ENCODE measurements at regions not wholly inside any gene's neighbourhood (a gene's known extent, or its start where the extent isn't known, plus 50 kb on each side); places are given as distances from the start of the nearest gene placed in this dataset.

DNA sequence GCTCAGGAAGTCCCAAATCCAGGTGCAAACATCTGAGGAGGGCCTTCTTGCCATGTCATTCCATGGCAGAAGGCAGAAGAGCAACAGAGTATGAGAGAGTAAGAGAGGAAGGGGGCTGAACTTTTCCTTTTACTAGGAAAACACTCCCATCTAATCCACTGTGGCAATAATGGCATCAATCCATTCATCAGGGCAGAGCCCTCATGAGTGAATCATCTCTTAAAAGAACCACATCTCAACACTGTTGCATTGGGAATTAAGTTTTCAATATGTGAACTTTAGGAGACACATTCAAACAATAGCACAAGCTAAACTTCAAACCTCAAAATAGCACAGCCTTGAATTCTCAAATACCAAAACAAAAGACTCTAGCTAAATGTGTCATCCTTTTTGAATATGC, 264.5 kb downstream of the KCTD12 start:
- H3K4me3 ChIP-seq: no peak overlapping the region
- H3K36me3 ChIP-seq: no peaks in the 10 kb centered on the region
- no peak for TF ChIP-seq POLR2A (IDR thresholded peaks at IDR 0.05)
- TF ChIP-seq, protein P1, sequence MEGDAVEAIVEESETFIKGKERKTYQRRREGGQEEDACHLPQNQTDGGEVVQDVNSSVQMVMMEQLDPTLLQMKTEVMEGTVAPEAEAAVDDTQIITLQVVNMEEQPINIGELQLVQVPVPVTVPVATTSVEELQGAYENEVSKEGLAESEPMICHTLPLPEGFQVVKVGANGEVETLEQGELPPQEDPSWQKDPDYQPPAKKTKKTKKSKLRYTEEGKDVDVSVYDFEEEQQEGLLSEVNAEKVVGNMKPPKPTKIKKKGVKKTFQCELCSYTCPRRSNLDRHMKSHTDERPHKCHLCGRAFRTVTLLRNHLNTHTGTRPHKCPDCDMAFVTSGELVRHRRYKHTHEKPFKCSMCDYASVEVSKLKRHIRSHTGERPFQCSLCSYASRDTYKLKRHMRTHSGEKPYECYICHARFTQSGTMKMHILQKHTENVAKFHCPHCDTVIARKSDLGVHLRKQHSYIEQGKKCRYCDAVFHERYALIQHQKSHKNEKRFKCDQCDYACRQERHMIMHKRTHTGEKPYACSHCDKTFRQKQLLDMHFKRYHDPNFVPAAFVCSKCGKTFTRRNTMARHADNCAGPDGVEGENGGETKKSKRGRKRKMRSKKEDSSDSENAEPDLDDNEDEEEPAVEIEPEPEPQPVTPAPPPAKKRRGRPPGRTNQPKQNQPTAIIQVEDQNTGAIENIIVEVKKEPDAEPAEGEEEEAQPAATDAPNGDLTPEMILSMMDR (IDR thresholded peaks at IDR 0.05): no peak
- H3K27me3 ChIP-seq: no peaks in the 10 kb centered on the region
- H3K27ac ChIP-seq: peak overlapping the region; percentile 40 to 70
- peaks cover 0 to 3% of the 10 kb centered on the region in 2 donors for H3K4me1 ChIP-seq
- H3K9me3 ChIP-seq: no peaks in the 10 kb centered on the region
- no peak for DNase-seq
- intact Hi-C loops (cut with DNase I; ENCODE audit: low total_unique reads): no loop called here

DNA sequence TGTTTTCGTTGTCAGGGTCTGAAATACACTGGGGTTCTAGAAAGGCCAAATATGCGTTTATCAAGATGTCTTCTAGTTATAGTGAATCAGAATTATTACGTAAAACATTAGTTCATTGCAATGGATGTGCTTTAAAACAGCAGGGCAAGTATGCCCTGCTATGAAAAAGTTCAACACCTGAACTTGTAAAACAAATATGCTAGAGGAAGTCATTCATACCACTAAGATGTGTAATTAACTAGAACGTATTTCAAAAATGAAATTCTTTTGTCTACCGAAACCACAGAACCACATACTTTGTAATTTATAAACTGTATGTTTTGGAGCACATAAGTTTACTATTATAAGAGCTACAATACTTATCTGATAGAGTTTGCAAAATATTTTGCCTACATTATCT, 266.2 kb downstream of the KCTD12 start:
- DNase-seq: no peak
- TF ChIP-seq POLR2A (IDR thresholded peaks at IDR 0.05): no peak
- TF ChIP-seq, protein P1 (IDR thresholded peaks at IDR 0.05): no peak
- intact Hi-C loops (cut with DNase I; ENCODE audit: low total_unique reads): no loop called here
- no peaks in the 10 kb centered on the region for H3K9me3 ChIP-seq
- no peak overlapping the region for H3K4me3 ChIP-seq
- H3K36me3 ChIP-seq: no peaks in the 10 kb centered on the region
- peaks cover 0 to 3% of the 10 kb centered on the region in 2 donors for H3K4me1 ChIP-seq
- H3K27ac ChIP-seq: no peak overlapping the region
- H3K27me3 ChIP-seq: no peaks in the 10 kb centered on the region

DNA sequence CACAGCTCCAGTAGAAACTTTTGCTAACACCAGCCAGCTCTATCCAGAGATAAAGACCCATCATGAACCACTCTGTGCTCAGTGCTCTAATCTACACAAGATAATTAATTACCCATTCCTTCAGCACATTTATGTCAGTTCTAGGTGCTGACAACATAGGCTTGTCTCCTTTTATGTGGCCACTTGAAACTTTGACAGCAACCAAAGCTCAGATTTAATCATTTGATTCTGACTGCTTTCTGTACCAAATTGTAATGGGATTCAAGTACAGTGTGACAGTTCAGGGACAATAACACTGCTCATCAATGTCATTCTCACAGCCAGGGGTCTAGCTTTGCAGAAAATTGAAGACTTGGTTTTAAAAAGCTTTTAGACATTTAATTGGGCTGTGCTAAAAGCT, 266.6 kb downstream of the KCTD12 start:
- no peak for DNase-seq
- intact Hi-C loops (cut with DNase I; ENCODE audit: low total_unique reads): no loop called here
- Histone ChIP-seq H3K4me3 (no peak overlapping the region), H3K9me3 (no peaks in the 10 kb centered on the region), H3K36me3 (no peaks in the 10 kb centered on the region), H3K27ac (no peak overlapping the region), H3K4me1 (peaks cover 0 to 3% of the 10 kb centered on the region in 2 donors), H3K27me3 (no peaks in the 10 kb centered on the region)
- no peak for TF ChIP-seq POLR2A (IDR thresholded peaks at IDR 0.05)
- TF ChIP-seq, protein P1 (IDR thresholded peaks at IDR 0.05): no peak

DNA sequence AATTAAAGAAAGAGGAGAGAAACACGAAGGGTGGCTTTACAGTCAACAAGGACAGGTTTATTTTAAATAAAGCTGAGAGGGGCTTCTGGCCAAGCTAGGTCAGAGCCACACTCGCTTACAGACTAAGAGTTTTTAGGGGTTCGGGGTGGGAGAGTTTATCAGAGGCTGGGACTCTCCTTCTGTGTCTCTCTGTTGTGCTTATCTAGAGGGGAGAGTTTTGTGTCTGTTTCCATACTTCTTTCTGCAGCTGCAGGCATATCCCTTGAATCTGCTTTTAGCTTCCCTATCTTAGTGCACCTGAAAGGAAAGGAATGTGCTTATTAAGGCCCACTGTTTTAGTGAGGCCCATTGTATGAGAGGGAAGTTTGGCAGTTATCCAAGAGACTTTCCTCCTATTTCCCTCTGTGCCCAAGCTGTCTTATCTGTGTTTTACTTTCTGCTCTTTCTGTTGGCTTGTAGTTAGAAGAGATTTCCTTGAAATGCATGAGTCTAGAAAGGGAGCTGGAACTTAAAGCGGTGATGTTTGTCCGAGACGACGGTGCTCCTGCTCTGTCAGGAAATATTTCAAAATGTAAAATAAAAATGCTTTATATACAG, 275.3 kb downstream of the KCTD12 start:
- intact Hi-C loops (cut with DNase I; ENCODE audit: low total_unique reads): no loop called here
- no peak for DNase-seq
- Histone ChIP-seq H3K4me3 (no peak overlapping the region), H3K27ac (no peak overlapping the region), H3K9me3 (peaks cover 0 to 7% of the 10 kb centered on the region in 2 donors), H3K36me3 (no peaks in the 10 kb centered on the region), H3K27me3 (no peaks in the 10 kb centered on the region), H3K4me1 (no peaks in the 10 kb centered on the region)
- TF ChIP-seq, protein P1 (IDR thresholded peaks at IDR 0.05): no peak

DNA sequence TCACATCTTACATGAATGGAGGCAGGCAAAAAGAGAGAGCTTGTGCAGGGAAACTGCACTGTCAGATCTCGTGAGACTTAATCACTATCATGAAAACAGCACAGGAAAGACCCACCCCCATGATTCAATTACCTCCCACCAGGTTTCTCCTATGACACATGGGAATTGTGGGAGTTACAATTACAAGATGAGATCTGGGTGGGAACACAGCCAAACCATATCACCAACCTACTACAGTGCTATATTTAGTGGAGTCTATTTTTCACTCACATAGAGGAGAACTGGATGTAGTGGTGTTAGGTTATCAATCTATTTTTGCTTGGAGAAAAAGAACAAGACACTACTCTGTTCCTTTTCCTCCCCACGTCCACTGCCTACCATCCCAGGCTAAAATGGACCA, 276.6 kb downstream of the KCTD12 start:
- no peaks in the 10 kb centered on the region for H3K27me3 ChIP-seq
- H3K9me3 ChIP-seq: peaks cover 0 to 7% of the 10 kb centered on the region in 2 donors
- H3K36me3 ChIP-seq: no peaks in the 10 kb centered on the region
- TF ChIP-seq POLR2A (IDR thresholded peaks at IDR 0.05): no peak
- TF ChIP-seq, protein P1 (IDR thresholded peaks at IDR 0.05): no peak
- no peak for DNase-seq
- intact Hi-C loops (cut with DNase I; ENCODE audit: low total_unique reads): no loop called here
- no peaks in the 10 kb centered on the region for H3K4me1 ChIP-seq
- no peak overlapping the region for H3K27ac ChIP-seq
- H3K4me3 ChIP-seq: no peak overlapping the region
